HG03575 (cell line): ENCODE measurements at regions not wholly inside any gene's neighbourhood (a gene's known extent, or its start where the extent isn't known, plus 50 kb on each side); places are given as distances from the start of the nearest gene placed in this dataset.

Experiments used
- ATAC-seq: cut with Tn5 transposase; IDR thresholded peaks from one replicate; pipeline ENCODE4 v1.9.1; 2021; ENCODE audit not compliant: unreplicated experiment, insufficient number of reproducible peaks, low FRiP score; ENCODE audit errors: extremely low read depth

- ATAC-seq = no peak
Observed at GRCh38 chr9:73532985-73533384, 381.3 kb downstream of the ANXA1 start.

DNA sequence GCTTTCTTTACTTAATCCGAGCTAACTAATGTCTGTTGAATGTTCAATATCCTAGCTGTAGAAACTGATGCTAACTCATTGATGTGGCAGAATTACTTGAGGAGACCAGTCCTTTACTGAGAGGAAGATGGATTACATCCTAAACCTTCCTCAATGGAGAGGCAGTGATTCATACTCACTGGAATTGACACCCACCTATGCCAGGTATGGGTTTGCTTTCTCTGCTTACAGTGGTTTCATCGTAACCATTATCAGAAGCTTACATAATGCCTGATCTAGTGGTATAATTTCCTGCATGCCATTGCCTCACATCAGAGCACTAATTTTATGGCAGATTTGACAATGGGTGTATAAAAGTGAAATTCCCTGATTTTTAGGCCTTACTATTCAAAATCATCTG is 384.7 kb downstream of the ANXA1 start:
- ATAC-seq = no peak

GRCh38 chr9:73537561-73537960 is 385.9 kb downstream of the ANXA1 start:
- ATAC-seq = no peak

DNA sequence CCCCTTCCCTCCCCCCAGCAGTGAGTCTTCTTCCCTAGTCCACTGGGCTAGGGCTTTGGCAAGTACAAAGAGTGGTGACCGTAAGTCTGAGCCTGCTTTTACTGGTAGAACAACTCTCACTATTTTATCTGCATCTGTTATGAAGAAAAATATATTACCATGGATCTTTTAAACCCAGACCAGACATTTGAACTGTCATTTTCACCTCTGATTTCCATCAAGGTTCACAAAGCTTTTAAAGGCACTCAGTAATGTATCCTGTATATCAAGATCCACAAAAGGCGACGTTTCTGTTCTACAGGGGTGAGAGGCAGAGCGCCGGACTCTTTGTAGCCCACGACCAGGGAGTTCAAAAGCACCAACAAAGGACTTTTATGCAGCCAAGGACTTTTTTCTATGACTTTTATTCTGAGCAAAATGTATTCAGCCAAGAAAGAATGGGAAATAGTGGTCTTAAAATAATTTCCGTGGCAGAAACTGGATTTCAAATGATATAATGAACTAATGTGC is 388.3 kb downstream of the ANXA1 start:
- ATAC-seq = no peak

DNA sequence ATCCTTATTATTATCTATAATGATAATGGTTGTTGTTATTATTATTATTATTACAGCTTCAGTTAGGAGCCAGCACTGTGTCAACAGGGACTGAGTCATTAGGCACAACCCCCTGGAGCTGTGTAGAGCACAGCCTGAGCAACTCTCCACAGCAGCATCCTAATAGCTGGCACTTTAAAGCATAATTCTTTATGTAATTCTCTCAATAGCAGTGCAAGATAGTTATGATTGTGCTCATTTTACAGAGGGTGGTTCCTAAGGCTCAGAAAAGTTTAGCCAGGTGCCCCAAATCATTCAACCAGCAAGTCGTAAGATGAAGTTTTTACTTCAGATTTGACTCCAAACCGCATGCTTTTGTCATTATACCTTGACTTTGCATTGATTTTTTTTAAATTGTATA is 390.3 kb downstream of the ANXA1 start:
- no peak for ATAC-seq

GRCh38 chr9:73543727-73544126 is 392.1 kb downstream of the ANXA1 start:
- ATAC-seq = no peak

GRCh38 chr9:73548201-73548600 is 396.5 kb downstream of the ANXA1 start:
- ATAC-seq = no peak

DNA sequence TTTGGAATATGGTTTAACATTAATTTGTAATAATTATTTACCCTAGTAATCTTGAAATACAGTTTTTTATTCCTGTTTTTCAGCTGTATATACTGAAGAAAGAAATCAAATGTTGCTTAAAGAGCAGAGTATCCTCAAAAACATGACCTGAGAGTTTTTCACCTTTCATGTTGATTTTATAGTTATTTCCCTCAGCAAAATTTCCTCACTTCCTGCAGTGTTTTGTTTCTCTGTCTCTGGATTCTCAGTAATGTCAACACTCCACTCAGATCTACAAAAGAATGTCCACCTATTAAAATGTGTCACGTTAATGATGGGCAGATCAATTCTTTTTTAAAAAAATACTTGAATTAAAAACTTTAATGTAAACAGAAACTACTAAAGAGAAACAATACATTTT is 398.3 kb downstream of the ANXA1 start:
- ATAC-seq = no peak

DNA sequence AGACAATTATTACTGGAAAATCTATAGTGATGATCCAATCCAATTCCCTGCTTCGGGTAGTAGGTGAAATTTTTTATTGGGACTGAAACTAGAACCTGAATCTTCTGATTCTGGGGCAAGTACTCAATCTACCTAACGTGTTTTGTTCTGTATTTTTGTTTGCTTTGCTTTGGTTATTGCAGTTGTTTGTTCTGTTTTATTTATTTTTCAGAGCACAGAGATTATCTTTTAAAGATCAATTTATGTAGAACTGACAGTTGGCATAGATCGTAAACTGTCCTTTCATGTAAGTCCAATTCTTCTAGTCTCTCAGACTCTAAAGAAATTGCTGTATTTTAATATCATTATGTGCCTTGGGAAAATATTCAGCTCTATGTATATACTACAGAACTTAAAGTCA is 401.6 kb downstream of the ANXA1 start:
- ATAC-seq = no peak

DNA sequence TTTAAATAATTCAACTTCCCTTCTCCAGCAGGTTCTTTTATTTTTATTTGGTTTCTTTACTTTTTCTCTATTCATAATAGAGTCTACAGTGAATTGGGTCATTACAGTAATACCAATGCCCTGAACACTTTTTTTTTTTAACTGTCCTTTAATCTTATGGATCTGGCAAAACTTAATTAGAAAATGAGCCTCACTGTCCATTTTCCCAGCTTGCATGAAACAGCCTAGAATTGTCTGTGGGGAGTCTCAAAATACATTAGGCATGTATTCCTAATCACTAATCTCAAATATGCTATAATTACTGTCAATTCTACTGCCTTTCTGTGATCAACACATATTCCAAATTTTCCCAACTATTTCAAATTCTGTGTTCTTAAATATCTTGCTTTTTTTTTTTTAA is 406.8 kb downstream of the ANXA1 start:
- no peak for ATAC-seq

DNA sequence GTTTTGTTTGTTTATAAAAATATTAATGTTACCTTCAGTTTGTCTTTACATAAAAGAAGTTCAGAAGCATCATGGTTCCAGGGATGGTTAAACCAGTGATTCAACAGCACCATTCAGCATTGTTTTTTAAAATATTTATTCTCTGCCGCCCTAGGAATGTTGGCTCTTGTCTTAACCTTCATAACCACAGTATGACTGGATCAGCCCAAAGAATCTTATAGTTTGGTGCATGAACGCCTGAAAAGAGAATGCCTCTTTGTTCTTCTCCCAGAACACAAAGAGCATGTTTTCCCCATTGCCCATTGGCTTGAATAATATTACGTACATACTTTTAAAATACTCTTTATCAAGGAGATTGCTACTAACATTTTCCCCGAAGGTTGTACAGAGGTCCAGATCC is 413.4 kb downstream of the ANXA1 start:
- no peak for ATAC-seq

DNA sequence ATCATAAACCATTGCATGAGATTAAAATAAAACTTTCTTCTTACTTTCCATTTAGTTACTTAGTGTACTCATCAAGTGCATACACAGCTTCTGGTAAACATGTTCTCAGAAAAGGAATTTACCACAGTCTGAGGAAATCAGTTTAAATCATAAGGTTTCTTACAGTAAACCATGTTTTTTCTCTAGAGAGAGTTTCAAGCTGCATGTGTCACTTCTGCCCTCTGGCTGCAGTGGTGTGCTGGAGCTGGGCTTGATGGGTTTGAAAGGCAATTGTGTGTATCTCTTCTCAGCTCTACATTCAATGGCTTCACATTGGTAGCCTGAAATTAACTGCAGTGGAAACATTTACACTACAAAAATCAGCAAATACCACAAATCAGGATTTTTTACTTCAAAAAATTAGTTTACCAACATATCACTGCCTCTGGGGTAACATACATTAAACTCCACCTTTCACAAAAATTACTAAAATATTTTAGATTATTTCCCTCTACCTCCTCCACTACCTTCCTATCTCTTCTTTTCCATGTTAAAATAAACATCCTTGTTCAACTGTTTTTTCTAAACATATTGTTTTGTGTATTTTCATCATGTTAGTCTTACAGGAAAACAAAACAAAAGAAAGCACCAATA is 414.3 kb downstream of the ANXA1 start:
- no peak for ATAC-seq

- ATAC-seq = no peak
Observed at GRCh38 chr9:73566627-73567026, 415.0 kb downstream of the ANXA1 start.

DNA sequence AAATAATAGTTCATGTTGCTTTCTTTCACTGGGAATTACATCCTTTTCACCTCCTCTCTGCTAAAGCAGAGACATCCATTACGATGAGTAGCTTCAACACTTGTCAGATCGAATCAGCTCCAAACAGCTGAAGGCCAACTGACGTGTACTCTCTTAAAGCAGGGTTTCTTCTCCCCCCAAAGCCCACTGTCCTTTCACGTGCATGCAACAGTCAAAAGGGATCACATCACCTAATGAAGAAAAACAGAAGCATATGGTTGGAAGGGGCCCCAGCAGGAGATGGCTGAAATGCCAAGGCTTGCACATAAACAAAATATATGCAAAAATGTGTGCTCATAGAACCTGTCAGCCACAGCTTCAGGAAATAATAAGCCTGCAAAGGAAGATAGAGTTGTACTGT is 421.6 kb downstream of the ANXA1 start:
- ATAC-seq = no peak

DNA sequence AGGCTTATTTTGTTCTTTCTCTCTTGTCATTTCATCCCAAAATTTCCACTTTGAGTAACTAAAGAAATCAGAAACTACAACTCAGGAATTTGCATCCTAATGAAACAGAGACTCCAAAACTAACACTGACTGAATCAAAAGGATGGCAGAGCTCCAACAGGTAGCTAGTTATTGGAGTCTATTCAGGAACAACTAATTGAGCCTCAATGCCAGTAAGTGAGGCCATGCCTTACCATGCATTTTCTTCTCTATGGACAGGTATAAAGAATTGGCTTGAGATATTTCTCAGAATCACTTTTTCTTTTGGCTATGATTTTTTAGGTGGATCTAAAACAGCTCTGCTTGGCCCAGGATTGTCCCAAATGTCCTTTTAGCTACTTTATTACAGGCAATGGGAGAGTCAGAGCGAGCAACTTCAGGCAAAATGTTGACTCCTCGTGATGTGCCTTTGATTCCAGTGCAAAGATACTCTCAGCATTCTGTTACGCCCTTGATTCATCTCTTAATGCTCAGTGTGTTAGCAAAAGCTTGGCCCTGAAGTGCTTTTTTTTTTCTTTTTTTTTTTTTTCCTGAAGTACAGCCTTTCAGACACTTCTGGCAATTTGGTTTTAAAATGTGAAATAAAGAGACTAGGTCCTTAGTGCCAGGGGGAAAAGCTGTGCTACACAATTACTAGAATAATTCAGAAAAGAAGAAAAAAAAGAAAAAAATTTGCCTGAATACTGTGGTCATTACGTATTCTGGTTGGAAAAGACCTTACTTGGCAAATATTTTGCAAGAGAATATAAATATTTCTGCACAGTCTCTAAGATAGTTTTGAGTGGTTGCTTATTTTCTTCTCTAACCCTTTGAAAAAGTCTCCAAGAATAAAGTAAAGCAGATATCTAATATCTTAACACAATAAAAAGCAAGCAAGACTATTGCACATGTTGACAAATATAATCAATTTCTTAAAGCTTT is 423.7 kb downstream of the ANXA1 start:
- no peak for ATAC-seq

GRCh38 chr9:73577848-73578247 is 426.2 kb downstream of the ANXA1 start:
- ATAC-seq = no peak

DNA sequence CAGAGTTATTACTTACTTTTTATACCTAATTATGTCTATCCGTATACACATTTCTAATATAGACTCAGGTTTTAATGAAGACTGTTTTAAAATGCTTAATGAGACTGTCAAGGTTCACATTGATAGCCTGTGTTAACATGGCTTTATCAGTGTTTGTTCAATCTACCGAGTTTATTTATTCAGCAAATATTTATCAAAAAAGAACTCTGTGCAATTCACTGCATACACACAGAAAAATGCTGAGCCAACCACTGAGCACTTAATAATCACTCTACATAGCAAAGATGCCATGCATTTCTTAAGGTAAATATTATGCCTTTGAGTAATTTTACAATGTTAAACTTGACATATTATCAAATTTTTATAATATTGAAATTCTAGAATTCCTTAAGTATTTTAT is 428.2 kb downstream of the ANXA1 start:
- no peak for ATAC-seq

DNA sequence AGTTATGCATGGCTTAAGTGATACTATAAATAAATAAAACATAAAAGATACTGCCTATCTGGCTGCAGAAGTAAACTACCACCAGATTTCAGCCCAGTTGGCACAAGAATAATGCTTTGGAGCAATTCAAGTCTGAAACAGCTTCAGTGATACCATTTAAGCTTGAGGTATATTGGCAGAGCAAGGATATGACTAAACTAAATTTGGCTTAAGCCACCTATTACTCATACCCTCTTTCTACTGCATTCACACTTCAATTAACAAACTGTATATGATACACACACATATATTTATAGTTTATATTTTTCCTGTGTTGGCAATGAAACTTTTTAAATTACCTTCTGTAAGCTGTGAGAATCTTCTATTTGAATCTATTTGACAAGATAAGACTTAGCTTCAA is 431.9 kb downstream of the ANXA1 start:
- no peak for ATAC-seq

DNA sequence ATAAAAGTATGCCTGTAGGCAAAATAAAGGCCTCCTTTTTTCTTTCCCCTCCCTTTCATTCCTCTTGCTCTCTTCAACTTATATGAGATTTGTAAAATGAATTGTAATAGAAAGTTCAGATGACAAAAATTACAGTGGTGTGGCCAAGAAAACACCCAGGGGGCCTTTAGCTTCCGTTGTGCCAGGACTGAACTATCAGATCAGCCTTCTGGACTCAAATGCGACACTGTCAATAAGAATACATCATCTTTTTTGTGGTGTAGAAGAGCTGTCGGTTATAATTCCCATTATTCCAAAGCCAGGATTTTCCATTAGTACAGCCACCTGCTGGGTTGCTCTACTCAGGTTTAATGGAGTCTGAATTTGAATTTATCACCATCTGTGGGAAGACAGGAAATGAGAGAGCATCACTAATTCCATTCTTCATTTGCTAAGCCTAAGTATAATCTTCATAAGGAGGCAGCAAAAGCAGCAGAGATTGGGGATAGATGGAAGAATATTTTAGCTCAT is 443.4 kb downstream of the ANXA1 start:
- no peak for ATAC-seq

- ATAC-seq = no peak
Observed at GRCh38 chr9:73596321-73596720, 444.7 kb downstream of the ANXA1 start.
